GM12892 (cell line): ENCODE measurements at regions not wholly inside any gene's neighbourhood (a gene's known extent, or its start where the extent isn't known, plus 50 kb on each side); places are given as distances from the start of the nearest gene placed in this dataset.

ENCODE experiments used
- POLR2A ChIP-seq: IDR thresholded peaks from 2 replicates; pipeline ENCODE4 v1.6.1; 2011; ENCODE audit warnings: low read depth, low read length, control low read depth
- POLR2AphosphoS5 ChIP-seq: IDR thresholded peaks from 2 replicates; pipeline ENCODE4 v1.6.1; 2011; ENCODE audit warnings: low read depth, low read length, control low read depth
- TAF1 ChIP-seq: IDR thresholded peaks from 2 replicates; pipeline ENCODE4 v1.6.1; 2011; ENCODE audit warnings: low read depth, mild to moderate bottlenecking, control low read depth, low read length, borderline replicate concordance

DNA sequence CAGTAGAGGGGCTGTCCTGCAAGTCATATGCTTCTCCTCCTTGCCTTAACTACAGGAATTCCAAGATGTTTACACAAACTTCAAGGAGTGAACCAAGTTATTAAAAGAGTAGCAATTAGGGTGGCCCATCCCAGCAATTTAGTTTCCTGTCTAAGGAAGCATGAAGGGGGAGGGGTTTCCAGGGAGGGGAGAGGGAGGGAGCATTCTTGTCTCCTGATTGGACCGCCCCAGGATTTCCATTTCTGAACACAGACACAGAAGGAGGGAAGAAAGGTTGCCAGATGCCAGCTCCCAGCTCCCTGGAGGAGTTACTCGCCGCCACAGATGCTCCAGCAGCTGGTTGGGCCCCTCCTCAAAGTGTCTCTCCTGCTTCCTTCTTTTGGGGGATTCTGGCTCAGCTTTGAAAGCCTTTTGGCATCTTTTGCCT is 107.6 kb downstream of the TRIB2 start:
- no peak for TF ChIP-seq POLR2A
- TF ChIP-seq POLR2AphosphoS5 = no peak
- no peak for TF ChIP-seq TAF1
